Peyer's patch (tissue), 4 donors: ENCODE measurements at regions not wholly inside any gene's neighbourhood (a gene's known extent, or its start where the extent isn't known, plus 50 kb on each side); places are given as distances from the start of the nearest gene placed in this dataset.

Source experiments
- POLR2A ChIP-seq, 2 donors: fragments of 450-650 bp; IDR thresholded peaks; one replicate each; pipeline ENCODE4 v1.5.1; 2017; ENCODE audit warnings: antibody characterized with exemption in 2 of 2, mild to moderate bottlenecking in 2 of 2, moderate library complexity in 2 of 2
- TF ChIP-seq, protein P1 (sequence below), 6 experiments: fragments of 450-650 bp in 4 of 6; fragments of 200-600 bp in 2 of 6; sonication (generic) in 1 of 6; IDR thresholded peaks; one replicate each; pipeline ENCODE4 v1.5.1; 2017 to 2019; ENCODE audit warnings: antibody characterized with exemption in 6 of 6, mild to moderate bottlenecking in 3 of 6, moderate library complexity in 1 of 6

DNA sequence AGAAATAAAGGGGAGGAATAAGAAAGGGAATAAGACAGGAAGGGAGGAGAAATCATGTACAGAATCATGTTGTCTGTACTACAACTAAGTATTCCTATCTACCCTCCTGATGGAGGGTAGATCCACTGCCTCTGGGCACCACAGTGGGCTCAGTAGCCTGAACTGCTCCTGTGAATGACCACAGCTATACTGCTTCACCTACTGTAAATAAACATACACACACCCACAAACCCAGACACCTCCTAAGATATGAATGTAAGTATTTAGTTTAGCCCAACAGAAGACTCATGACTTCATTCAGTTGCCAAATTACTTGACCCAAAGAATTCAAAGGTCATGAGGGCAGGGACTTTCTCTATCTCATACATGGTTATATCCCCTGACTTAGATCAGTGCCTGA lies 177.3 kb upstream of the C11orf58 start:
- TF ChIP-seq, protein P1, sequence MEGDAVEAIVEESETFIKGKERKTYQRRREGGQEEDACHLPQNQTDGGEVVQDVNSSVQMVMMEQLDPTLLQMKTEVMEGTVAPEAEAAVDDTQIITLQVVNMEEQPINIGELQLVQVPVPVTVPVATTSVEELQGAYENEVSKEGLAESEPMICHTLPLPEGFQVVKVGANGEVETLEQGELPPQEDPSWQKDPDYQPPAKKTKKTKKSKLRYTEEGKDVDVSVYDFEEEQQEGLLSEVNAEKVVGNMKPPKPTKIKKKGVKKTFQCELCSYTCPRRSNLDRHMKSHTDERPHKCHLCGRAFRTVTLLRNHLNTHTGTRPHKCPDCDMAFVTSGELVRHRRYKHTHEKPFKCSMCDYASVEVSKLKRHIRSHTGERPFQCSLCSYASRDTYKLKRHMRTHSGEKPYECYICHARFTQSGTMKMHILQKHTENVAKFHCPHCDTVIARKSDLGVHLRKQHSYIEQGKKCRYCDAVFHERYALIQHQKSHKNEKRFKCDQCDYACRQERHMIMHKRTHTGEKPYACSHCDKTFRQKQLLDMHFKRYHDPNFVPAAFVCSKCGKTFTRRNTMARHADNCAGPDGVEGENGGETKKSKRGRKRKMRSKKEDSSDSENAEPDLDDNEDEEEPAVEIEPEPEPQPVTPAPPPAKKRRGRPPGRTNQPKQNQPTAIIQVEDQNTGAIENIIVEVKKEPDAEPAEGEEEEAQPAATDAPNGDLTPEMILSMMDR (IDR thresholded peaks at IDR 0.05) = no peak
- no peak for TF ChIP-seq POLR2A (IDR thresholded peaks at IDR 0.05)
